ENCODE measurements at regions not wholly inside any gene's neighbourhood (a gene's known extent, or its start where the extent isn't known, plus 50 kb on each side); places are given as distances from the start of the nearest gene placed in this dataset.

DNA sequence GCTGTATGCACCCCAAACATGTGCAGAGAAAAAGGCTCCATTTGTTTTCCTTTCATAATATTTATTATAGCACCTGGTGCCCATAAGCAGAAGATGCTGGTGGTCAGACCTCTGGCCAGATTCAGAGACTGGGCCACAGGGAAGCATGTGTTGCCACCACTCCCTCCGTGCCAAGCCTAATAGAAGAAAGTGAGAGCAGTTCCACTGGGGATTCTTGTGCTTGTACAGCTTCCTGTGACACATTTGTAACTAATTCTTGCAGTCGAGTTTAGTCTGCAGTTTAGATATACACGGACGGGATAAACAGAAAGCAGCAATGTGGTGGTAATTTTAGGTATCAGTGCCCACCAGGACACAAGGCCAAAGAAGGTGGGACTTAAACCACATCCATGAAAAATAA, 135.4 kb upstream of the PIEZO2 start:
- no peak for TF ChIP-seq POLR2AphosphoS5 (IDR thresholded peaks at IDR 0.05; ENCODE audit: control insufficient read depth, insufficient read depth, low read depth, low read length)
- TF ChIP-seq, protein P1, sequence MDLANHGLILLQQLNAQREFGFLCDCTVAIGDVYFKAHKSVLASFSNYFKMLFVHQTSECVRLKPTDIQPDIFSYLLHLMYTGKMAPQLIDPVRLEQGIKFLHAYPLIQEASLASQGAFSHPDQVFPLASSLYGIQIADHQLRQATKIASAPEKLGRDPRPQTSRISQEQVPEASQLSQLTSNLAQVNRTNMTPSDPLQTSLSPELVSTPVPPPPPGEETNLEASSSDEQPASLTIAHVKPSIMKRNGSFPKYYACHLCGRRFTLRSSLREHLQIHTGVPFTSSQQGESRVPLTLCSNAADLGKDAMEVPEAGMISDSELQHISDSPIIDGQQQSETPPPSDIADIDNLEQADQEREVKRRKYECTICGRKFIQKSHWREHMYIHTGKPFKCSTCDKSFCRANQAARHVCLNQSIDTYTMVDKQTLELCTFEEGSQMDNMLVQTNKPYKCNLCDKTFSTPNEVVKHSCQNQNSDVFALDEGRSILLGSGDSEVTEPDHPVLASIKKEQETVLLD (IDR thresholded peaks at IDR 0.05), result no peak
- TF ChIP-seq, protein P2, sequence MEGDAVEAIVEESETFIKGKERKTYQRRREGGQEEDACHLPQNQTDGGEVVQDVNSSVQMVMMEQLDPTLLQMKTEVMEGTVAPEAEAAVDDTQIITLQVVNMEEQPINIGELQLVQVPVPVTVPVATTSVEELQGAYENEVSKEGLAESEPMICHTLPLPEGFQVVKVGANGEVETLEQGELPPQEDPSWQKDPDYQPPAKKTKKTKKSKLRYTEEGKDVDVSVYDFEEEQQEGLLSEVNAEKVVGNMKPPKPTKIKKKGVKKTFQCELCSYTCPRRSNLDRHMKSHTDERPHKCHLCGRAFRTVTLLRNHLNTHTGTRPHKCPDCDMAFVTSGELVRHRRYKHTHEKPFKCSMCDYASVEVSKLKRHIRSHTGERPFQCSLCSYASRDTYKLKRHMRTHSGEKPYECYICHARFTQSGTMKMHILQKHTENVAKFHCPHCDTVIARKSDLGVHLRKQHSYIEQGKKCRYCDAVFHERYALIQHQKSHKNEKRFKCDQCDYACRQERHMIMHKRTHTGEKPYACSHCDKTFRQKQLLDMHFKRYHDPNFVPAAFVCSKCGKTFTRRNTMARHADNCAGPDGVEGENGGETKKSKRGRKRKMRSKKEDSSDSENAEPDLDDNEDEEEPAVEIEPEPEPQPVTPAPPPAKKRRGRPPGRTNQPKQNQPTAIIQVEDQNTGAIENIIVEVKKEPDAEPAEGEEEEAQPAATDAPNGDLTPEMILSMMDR (IDR thresholded peaks at IDR 0.05 in 2 of 3, conservative IDR thresholded peaks at IDR 0.05 in 1 of 3; ENCODE audit: insufficient read depth in 2 of 3, low read depth in 1 of 3, low read length in 3 of 3), result no peak
- TF ChIP-seq POLR2A (conservative IDR thresholded peaks at IDR 0.05), result no peak
- TF ChIP-seq ZNF24 (IDR thresholded peaks at IDR 0.05), result no peak
- no peak for TF ChIP-seq CC2D1A (IDR thresholded peaks at IDR 0.05)
- no peak for TF ChIP-seq RAD21 (CRISPR knock-in tag; conservative IDR thresholded peaks at IDR 0.05 in 1 of 2, IDR thresholded peaks at IDR 0.05 in 1 of 2)
- no peak for TF ChIP-seq KDM1A (IDR thresholded peaks at IDR 0.05)
- TF ChIP-seq NFIC (IDR thresholded peaks at IDR 0.05), result no peak
- TF ChIP-seq SRF (CRISPR knock-in tag; IDR thresholded peaks at IDR 0.05), result no peak

Data from K562 (cell line).